ENCODE measurements at regions not wholly inside any gene's neighbourhood (a gene's known extent, or its start where the extent isn't known, plus 50 kb on each side); places are given as distances from the start of the nearest gene placed in this dataset.

DNA sequence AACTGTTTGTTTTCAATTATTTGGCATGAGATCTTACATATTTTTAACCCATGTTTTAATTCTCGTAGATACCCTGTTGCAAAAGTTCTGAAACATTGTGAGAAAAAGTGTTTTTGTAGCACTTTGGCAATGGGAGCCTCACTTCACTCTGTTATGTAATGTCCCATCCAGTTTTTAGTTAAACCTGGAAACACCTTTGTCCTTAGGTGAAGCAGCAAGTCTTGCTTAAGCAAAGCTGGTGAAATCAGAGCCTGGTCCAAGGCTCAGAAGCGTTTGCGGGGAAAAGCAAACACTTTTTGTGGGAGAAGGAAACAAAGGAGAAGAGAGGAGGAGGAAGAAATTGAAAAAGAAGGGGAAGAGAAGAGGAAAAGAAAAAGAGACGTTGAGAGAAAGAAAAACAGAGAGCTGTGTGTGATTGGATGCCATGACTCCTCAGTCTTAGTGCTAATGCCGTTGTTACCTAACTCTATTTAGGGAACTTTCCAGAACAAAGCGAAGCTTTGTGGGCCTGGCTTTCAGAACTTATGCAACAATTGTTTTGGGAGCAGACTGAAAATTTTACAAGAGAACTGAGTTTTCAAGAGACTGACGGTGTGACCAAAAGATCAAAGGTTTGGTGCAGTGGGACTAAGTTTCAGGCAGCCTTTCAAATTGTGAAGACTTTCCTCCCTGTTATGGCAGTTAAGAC lies 93.1 kb downstream of the NTMT2 start:
- TF ChIP-seq POLR2A (IDR thresholded peaks at IDR 0.05): no peak
- TF ChIP-seq, protein P1, sequence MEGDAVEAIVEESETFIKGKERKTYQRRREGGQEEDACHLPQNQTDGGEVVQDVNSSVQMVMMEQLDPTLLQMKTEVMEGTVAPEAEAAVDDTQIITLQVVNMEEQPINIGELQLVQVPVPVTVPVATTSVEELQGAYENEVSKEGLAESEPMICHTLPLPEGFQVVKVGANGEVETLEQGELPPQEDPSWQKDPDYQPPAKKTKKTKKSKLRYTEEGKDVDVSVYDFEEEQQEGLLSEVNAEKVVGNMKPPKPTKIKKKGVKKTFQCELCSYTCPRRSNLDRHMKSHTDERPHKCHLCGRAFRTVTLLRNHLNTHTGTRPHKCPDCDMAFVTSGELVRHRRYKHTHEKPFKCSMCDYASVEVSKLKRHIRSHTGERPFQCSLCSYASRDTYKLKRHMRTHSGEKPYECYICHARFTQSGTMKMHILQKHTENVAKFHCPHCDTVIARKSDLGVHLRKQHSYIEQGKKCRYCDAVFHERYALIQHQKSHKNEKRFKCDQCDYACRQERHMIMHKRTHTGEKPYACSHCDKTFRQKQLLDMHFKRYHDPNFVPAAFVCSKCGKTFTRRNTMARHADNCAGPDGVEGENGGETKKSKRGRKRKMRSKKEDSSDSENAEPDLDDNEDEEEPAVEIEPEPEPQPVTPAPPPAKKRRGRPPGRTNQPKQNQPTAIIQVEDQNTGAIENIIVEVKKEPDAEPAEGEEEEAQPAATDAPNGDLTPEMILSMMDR (IDR thresholded peaks at IDR 0.05): no peak

All from right lobe of liver (tissue), 4 donors.